Lower leg skin (tissue), 3 donors: ENCODE measurements at regions not wholly inside any gene's neighbourhood (a gene's known extent, or its start where the extent isn't known, plus 50 kb on each side); places are given as distances from the start of the nearest gene placed in this dataset.

Experiments
- POLR2A ChIP-seq, 2 donors: fragments of 450-650 bp; IDR thresholded peaks; one replicate each; pipeline ENCODE4 v1.6.1; 2016 to 2017; ENCODE audit warnings: antibody characterized with exemption in 2 of 2, mild to moderate bottlenecking in 1 of 2, moderate library complexity in 1 of 2
- TF ChIP-seq, protein P1 (sequence below), 3 donors: fragments of 450-650 bp; IDR thresholded peaks; one replicate each; pipeline ENCODE4 v1.5.1; 2016; ENCODE audit warnings: antibody characterized with exemption in 3 of 3, mild to moderate bottlenecking in 3 of 3, moderate library complexity in 2 of 3

DNA sequence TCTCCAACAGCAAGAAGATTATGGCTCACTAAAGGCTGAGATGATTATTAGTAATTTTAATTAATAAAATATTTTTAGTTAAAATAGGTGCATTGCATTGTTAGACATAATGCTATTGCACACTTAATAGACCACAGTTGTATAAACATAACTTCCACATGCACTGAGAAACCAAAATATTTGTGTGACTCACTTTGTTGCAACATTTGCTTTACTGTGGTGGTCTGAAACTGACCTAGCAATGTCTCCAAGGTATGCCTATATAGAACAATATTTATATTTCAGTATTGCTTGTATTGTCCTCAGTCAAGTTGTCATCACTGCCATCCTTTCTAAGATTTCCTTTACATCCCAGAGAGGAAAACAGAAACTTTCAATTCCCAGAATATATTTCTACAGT lies 1215.2 kb downstream of the SI start:
- TF ChIP-seq, protein P1, sequence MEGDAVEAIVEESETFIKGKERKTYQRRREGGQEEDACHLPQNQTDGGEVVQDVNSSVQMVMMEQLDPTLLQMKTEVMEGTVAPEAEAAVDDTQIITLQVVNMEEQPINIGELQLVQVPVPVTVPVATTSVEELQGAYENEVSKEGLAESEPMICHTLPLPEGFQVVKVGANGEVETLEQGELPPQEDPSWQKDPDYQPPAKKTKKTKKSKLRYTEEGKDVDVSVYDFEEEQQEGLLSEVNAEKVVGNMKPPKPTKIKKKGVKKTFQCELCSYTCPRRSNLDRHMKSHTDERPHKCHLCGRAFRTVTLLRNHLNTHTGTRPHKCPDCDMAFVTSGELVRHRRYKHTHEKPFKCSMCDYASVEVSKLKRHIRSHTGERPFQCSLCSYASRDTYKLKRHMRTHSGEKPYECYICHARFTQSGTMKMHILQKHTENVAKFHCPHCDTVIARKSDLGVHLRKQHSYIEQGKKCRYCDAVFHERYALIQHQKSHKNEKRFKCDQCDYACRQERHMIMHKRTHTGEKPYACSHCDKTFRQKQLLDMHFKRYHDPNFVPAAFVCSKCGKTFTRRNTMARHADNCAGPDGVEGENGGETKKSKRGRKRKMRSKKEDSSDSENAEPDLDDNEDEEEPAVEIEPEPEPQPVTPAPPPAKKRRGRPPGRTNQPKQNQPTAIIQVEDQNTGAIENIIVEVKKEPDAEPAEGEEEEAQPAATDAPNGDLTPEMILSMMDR (IDR thresholded peaks at IDR 0.05) = no peak
- TF ChIP-seq POLR2A (IDR thresholded peaks at IDR 0.05) = no peak
